Right hindlimb (tissue), 1 donor: ENCODE measurements at regions not wholly inside any gene's neighbourhood (a gene's known extent, or its start where the extent isn't known, plus 50 kb on each side); places are given as distances from the start of the nearest gene placed in this dataset.

Experiments
- DNase-seq: peaks from one replicate; pipeline ENCODE4 v3.0.0-alpha.2; 2018

DNA sequence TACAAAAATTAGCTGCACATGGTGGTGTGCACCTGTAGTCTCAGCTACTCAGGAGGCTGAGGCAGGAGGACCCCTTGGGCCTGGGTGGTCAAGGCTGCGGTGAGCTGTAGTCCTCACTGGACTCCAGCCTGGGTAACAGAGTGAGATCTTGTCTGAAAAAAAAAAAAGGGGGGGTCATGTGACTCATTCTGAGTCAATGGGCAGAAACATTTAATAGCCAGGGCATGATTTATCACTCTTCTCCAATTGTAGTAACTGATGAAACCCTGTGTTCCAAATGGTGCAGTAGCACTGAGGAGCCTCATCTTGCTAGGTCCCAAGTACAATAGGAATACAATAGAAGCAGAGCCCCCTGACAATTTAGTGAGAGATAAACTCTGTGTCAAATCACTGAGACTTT lies 78.9 kb upstream of the CCDC68 start:
- no peak for DNase-seq

DNA sequence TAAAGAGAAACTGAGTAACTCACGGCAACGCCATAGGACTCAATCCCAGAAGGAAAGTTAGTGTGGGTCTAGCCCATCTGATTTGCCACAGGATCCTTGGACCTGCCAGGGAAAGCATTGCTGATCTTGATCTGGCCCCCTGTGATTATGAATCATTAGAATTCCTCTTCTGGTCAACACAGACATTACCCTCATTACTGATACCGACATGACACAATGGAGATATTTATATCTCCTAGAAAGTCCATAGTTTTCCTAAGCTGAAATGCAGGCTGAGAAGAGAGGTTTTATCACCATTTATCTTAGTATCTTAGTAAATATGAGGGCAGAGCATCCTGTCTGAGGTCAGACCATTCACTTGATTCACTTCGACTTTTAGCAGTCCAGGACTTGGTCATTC lies 75.5 kb upstream of the CCDC68 start:
- DNase-seq = no peak

DNA sequence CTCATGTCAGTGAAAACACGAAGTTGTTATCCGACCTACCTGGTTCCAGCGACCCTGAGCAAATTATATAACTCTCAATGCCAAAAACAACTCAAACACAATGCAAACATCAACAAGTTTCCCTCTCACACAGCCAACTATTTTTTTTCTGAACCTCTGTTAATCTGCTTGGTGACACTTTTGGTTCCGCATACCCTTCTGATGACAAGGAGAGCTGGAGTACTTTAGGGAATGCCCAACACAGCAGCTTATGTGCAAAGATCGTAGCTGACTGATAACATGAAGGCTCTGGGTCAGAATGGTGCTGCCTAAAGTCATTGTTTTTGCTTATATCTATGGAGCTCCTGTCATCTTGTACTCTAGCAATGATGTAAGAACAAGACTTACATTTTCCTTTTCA lies 72.7 kb upstream of the CCDC68 start:
- no peak for DNase-seq

DNA sequence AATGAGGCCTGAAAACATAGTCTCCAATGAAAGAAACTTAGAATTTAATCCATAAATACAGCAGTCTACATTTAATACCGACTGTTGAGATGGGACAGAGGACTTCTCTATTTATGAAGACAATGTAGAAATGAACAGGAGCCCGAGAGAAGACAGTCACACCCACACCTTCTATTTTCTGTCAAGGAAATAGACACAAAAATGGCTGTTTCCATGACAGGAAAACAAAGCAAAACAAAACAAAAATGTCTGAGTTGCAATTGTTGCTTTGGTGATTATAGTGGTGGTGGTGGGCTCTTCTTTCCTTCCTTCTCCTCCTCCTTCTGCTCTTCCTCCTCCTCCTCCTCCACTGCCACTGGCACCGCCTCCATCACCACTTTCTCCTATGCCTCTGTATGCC lies 72.3 kb upstream of the CCDC68 start:
- DNase-seq = no peak

DNA sequence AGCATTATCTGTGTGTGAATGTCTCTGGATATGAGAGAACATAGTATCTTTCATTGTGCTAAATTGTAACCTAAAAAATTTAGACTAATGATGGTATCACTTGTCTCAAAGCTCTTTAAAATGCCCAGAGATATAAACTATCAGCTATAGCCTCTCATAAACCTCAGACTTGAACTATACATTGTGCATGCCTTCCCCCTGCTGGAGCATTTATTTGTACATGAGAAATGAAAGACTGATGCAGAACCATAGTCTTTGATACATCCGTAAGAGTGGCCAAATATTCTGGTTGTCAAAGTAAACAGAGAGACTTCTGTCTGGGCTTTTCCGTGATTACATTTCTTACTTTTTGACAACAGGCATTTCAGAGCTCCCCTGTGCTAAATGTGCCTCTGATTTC lies 71.9 kb upstream of the CCDC68 start:
- DNase-seq = no peak

DNA sequence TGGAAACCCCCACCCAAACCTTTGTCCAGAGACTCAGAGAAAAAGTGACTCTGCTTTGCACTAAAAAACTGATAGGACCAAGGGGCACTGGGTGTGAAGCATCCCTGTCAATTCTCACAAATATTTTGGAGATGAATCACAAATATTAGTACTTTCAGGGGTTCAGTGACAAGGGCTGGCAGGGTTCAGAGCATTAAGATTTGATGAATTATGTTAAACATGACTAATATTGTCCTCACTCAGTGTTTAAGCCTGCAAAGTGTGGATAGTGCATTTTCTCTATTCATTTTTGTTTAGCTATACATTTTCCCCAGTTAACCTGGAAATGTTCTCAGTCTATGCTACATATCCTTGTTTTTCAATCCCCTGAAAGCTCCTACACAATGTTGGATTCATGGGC lies 65.3 kb upstream of the CCDC68 start:
- DNase-seq = no peak

DNA sequence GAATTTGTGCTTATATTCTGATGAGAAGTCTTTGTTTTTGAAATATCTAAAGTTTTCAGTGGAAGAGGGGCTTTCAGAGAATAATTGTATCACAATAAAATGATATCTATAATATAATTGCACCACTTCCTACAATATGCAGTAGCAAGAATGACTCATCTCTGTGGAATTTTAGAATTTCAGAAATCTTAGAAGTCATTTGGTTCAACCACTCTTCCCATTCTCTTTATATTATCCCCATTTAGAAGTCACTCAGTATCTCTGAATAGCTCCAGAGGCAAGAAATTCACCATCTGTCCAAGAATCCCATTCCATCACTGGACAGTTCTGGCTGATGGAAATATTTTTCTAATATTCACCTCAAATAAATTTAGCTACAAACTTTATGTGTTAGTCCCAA lies 59.3 kb upstream of the CCDC68 start:
- no peak for DNase-seq

DNA sequence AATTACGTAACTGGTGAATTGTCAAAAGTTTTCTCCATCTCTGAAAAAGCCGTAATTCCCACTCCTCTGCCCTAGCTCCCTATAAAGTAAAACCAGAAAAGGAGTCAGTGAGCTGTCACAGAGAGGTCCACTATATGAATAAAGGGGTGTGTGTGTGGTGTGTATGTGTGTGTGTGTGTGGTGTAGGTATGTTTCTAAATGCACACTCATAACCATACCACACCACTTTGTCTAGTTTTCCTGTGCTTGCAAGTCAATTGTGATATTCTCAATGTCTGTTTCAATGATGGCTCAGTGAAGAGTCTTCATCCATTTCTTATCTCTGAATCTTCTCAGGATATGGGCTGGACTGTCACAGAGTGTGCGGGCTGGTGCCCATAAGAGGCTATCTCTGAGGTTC lies 54.8 kb upstream of the CCDC68 start:
- no peak for DNase-seq

DNA sequence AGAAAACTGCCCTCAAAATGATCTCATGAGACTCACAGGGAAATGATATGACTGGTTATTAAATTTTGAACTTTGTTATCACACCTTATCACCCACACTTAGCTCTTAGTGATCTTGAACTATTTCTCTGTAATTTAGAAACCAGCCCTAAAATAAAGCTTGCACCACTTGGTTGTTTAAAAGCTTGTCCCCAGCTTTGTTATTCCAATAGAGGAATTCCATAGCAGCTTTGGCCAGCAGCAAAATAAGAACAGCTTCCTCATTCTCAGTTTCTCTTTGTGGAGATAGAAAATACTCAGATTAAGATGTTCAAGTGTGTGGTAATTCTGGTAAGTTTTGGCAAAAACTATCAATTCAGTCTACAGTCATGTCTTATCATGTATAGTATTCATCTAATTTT lies 54.4 kb upstream of the CCDC68 start:
- no peak for DNase-seq

DNA sequence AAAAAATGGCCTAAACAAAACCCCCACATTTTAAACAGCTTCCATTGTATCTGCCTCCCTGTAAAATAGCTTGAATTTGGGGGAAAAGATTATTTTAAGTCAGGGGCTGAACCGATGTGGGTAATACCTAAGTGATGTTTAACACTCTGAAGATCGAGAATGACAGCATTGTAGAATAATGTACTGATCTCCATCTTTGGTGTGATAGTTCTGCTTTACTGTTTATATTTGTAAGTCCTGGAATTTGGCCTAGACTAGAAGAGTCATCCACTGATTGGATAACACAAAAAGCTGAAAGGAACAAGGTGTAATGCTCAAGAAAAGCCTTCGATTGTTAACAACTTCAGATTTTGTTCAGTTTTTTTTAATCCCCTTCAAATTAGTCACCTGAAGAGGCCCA lies 53.8 kb upstream of the CCDC68 start:
- DNase-seq = no peak

DNA sequence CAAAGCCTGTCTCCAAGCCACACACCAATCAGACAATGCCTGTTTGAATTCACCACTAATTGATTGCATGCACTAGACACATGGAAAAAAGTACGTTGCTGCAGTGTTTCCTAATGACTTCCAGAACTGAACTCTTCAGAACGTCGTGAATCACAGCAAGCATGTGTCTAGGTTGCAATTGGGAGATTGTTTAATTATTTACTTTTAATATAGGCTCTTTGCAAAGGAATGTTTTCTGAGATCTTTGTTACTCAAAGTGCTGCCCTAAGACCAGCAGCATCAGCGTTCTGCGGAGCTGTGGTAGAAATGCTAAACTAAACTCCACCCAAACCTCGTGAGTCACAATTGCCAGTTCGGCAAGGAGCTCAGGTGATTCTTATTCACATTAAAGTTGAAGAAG lies 52.7 kb upstream of the CCDC68 start:
- no peak for DNase-seq
